ENCODE measurements at regions not wholly inside any gene's neighbourhood (a gene's known extent, or its start where the extent isn't known, plus 50 kb on each side); places are given as distances from the start of the nearest gene placed in this dataset.

DNA sequence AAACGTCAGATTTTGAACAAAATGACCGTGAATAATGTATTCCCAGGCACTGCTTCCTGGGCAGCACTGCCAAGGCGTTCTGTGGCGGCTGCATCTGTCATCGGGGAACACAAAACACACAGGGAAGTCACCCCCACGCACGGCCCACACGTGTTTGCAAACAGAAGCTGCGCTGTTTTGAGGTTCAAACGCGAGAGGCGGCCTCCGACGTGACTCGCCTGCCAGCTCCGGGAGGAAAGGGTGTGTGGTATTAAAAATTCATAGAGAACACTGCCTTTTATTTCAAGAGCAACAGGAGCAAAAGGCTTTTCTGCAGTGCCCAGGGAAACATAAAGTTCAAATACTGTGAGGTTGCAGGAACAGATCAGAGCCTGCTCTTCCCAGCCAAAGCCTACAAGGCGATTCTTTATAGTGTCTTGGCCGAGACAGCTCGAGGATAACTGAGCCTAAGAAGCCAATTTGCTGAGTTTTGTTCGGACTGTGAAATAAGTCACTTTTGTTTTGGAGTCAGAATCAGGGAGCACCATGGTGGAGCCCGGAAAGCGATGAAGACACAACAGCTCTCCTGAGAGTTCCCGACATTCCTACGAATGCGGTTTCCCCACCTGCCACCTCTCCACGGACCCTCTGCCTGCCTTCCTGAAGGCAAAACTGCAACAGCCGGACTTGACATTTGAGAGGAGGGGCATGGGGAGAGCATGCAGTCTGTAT is 115.3 kb upstream of the IRX2 start:
- TF ChIP-seq, protein P1, sequence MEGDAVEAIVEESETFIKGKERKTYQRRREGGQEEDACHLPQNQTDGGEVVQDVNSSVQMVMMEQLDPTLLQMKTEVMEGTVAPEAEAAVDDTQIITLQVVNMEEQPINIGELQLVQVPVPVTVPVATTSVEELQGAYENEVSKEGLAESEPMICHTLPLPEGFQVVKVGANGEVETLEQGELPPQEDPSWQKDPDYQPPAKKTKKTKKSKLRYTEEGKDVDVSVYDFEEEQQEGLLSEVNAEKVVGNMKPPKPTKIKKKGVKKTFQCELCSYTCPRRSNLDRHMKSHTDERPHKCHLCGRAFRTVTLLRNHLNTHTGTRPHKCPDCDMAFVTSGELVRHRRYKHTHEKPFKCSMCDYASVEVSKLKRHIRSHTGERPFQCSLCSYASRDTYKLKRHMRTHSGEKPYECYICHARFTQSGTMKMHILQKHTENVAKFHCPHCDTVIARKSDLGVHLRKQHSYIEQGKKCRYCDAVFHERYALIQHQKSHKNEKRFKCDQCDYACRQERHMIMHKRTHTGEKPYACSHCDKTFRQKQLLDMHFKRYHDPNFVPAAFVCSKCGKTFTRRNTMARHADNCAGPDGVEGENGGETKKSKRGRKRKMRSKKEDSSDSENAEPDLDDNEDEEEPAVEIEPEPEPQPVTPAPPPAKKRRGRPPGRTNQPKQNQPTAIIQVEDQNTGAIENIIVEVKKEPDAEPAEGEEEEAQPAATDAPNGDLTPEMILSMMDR (conservative IDR thresholded peaks at IDR 0.05; ENCODE audit: low read depth in 2 of 2) = no peak
- no peak for TF ChIP-seq EZH2 (IDR thresholded peaks at IDR 0.05; ENCODE audit: low read depth, unreplicated experiment)
- no peak for TF ChIP-seq EZH2phosphoT487 (IDR thresholded peaks at IDR 0.05; ENCODE audit: unreplicated experiment)
- no peak for TF ChIP-seq JUNB (IDR thresholded peaks at IDR 0.05; ENCODE audit: unreplicated experiment)
- TF ChIP-seq, protein P2, sequence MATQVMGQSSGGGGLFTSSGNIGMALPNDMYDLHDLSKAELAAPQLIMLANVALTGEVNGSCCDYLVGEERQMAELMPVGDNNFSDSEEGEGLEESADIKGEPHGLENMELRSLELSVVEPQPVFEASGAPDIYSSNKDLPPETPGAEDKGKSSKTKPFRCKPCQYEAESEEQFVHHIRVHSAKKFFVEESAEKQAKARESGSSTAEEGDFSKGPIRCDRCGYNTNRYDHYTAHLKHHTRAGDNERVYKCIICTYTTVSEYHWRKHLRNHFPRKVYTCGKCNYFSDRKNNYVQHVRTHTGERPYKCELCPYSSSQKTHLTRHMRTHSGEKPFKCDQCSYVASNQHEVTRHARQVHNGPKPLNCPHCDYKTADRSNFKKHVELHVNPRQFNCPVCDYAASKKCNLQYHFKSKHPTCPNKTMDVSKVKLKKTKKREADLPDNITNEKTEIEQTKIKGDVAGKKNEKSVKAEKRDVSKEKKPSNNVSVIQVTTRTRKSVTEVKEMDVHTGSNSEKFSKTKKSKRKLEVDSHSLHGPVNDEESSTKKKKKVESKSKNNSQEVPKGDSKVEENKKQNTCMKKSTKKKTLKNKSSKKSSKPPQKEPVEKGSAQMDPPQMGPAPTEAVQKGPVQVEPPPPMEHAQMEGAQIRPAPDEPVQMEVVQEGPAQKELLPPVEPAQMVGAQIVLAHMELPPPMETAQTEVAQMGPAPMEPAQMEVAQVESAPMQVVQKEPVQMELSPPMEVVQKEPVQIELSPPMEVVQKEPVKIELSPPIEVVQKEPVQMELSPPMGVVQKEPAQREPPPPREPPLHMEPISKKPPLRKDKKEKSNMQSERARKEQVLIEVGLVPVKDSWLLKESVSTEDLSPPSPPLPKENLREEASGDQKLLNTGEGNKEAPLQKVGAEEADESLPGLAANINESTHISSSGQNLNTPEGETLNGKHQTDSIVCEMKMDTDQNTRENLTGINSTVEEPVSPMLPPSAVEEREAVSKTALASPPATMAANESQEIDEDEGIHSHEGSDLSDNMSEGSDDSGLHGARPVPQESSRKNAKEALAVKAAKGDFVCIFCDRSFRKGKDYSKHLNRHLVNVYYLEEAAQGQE (IDR thresholded peaks at IDR 0.05; ENCODE audit: unreplicated experiment) = no peak
- no peak for TF ChIP-seq STAT1 (IDR thresholded peaks at IDR 0.05; ENCODE audit: unreplicated experiment)
- TF ChIP-seq POLR2AphosphoS5 (IDR thresholded peaks at IDR 0.05; ENCODE audit: low read depth) = no peak
- no peak for TF ChIP-seq ZNF331 (CRISPR knock-in tag; IDR thresholded peaks at IDR 0.05; ENCODE audit: low read depth)
- TF ChIP-seq, protein P3, sequence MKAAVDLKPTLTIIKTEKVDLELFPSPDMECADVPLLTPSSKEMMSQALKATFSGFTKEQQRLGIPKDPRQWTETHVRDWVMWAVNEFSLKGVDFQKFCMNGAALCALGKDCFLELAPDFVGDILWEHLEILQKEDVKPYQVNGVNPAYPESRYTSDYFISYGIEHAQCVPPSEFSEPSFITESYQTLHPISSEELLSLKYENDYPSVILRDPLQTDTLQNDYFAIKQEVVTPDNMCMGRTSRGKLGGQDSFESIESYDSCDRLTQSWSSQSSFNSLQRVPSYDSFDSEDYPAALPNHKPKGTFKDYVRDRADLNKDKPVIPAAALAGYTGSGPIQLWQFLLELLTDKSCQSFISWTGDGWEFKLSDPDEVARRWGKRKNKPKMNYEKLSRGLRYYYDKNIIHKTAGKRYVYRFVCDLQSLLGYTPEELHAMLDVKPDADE (IDR thresholded peaks at IDR 0.05) = no peak
- TF ChIP-seq ZNF114 (CRISPR knock-in tag; IDR thresholded peaks at IDR 0.05) = no peak
- TF ChIP-seq CREB1 (CRISPR knock-in tag; IDR thresholded peaks at IDR 0.05; ENCODE audit: low read depth) = no peak
- TF ChIP-seq, protein P4, sequence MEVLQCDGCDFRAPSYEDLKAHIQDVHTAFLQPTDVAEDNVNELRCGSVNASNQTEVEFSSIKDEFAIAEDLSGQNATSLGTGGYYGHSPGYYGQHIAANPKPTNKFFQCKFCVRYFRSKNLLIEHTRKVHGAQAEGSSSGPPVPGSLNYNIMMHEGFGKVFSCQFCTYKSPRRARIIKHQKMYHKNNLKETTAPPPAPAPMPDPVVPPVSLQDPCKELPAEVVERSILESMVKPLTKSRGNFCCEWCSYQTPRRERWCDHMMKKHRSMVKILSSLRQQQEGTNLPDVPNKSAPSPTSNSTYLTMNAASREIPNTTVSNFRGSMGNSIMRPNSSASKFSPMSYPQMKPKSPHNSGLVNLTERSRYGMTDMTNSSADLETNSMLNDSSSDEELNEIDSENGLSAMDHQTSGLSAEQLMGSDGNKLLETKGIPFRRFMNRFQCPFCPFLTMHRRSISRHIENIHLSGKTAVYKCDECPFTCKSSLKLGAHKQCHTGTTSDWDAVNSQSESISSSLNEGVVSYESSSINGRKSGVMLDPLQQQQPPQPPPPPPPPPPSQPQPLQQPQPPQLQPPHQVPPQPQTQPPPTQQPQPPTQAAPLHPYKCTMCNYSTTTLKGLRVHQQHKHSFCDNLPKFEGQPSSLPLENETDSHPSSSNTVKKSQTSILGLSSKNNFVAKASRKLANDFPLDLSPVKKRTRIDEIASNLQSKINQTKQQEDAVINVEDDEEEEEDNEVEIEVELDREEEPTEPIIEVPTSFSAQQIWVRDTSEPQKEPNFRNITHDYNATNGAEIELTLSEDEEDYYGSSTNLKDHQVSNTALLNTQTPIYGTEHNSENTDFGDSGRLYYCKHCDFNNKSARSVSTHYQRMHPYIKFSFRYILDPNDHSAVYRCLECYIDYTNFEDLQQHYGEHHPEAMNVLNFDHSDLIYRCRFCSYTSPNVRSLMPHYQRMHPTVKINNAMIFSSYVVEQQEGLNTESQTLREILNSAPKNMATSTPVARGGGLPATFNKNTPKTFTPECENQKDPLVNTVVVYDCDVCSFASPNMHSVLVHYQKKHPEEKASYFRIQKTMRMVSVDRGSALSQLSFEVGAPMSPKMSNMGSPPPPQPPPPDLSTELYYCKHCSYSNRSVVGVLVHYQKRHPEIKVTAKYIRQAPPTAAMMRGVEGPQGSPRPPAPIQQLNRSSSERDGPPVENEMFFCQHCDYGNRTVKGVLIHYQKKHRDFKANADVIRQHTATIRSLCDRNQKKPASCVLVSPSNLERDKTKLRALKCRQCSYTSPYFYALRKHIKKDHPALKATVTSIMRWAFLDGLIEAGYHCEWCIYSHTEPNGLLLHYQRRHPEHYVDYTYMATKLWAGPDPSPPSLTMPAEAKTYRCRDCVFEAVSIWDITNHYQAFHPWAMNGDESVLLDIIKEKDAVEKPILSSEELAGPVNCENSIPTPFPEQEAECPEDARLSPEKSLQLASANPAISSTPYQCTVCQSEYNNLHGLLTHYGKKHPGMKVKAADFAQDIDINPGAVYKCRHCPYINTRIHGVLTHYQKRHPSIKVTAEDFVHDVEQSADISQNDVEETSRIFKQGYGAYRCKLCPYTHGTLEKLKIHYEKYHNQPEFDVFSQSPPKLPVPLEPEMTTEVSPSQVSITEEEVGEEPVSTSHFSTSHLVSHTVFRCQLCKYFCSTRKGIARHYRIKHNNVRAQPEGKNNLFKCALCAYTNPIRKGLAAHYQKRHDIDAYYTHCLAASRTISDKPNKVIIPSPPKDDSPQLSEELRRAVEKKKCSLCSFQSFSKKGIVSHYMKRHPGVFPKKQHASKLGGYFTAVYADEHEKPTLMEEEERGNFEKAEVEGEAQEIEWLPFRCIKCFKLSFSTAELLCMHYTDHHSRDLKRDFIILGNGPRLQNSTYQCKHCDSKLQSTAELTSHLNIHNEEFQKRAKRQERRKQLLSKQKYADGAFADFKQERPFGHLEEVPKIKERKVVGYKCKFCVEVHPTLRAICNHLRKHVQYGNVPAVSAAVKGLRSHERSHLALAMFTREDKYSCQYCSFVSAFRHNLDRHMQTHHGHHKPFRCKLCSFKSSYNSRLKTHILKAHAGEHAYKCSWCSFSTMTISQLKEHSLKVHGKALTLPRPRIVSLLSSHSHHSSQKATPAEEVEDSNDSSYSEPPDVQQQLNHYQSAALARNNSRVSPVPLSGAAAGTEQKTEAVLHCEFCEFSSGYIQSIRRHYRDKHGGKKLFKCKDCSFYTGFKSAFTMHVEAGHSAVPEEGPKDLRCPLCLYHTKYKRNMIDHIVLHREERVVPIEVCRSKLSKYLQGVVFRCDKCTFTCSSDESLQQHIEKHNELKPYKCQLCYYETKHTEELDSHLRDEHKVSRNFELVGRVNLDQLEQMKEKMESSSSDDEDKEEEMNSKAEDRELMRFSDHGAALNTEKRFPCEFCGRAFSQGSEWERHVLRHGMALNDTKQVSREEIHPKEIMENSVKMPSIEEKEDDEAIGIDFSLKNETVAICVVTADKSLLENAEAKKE (CRISPR knock-in tag; IDR thresholded peaks at IDR 0.05) = no peak
- TF ChIP-seq NANOG (IDR thresholded peaks at IDR 0.05; ENCODE audit: borderline replicate concordance) = no peak
